ENCODE measurements at regions not wholly inside any gene's neighbourhood (a gene's known extent, or its start where the extent isn't known, plus 50 kb on each side); places are given as distances from the start of the nearest gene placed in this dataset.
"Not testable (repeated sequence)": the region's sequence is repeated elsewhere in the genome, so short reads cannot be mapped to it uniquely, and the experiment has no call there.

DNA sequence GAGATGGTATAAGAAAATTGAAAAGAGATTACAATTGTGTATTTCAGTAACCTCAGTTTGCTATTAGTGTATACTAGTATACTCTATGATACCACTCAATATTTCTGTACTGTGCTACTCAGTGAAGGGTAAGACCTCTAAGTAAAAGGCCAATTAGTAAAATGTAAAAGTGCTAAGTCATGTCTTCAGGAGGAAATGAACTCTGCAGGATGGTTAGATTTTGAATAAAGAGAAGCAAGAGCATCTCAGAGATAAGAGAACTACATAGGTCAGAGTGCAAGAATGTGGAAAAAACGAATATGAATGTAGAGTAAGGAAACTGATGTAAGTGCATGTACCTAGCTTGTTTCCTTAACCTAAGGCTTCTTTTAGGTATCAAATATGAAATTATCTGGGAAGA is 796.6 kb upstream of the GBE1 start:
- TF ChIP-seq, protein P1, sequence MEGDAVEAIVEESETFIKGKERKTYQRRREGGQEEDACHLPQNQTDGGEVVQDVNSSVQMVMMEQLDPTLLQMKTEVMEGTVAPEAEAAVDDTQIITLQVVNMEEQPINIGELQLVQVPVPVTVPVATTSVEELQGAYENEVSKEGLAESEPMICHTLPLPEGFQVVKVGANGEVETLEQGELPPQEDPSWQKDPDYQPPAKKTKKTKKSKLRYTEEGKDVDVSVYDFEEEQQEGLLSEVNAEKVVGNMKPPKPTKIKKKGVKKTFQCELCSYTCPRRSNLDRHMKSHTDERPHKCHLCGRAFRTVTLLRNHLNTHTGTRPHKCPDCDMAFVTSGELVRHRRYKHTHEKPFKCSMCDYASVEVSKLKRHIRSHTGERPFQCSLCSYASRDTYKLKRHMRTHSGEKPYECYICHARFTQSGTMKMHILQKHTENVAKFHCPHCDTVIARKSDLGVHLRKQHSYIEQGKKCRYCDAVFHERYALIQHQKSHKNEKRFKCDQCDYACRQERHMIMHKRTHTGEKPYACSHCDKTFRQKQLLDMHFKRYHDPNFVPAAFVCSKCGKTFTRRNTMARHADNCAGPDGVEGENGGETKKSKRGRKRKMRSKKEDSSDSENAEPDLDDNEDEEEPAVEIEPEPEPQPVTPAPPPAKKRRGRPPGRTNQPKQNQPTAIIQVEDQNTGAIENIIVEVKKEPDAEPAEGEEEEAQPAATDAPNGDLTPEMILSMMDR (IDR thresholded peaks at IDR 0.05; ENCODE audit: control insufficient read depth, insufficient read depth, low read depth, low read length, missing control alignments) = no peak
- DNase-seq (ENCODE audit: low read depth) = no peak
- H3K4me3 ChIP-seq (ENCODE audit: control insufficient read depth, low read depth, low read length) = no peak overlapping the region

DNA sequence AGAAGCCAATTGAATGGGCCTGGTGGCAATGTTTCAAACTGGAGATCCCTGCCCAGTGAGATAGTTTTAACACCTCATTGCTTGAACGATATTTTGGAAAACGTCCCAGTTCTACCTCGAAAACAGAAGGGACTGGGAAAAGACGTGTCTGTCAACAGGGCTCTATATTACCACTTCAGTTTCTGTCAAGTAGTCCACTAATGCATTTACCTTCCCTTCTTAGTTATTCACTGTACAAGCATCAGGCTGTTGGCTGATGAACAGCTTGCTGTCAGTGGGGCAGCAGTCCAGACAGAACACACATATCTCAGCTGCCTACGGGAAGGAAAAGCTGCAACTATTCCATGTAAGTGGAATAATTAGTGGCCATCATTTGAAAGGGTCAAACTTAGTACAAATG is 794.7 kb upstream of the GBE1 start:
- DNase-seq (ENCODE audit: low read depth) = no peak
- TF ChIP-seq, protein P1 (IDR thresholded peaks at IDR 0.05; ENCODE audit: control insufficient read depth, insufficient read depth, low read depth, low read length, missing control alignments) = no peak
- H3K4me3 ChIP-seq (ENCODE audit: control insufficient read depth, low read depth, low read length) = no peak overlapping the region

DNA sequence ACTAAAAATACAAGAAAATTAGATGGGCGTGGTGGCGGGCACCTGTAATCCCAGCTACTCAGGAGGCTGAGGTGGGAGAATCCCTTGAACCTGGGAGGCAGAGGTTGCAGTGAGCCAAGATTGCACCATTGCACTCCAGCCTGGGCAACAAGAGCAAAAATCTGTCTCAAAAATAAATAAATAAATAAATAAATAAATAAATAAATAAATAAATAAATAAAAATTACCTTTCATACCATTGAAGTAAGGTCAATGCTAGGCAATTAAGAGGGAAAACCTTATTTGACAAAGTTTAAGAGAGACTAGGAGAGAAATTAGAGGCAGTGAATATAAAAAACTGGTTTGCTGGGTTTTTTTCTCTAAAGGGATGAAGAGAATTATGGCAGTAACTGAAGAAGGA is 781.1 kb upstream of the GBE1 start:
- H3K4me3 ChIP-seq (ENCODE audit: control insufficient read depth, low read depth, low read length); DNase-seq (ENCODE audit: low read depth): not testable (repeated sequence)

DNA sequence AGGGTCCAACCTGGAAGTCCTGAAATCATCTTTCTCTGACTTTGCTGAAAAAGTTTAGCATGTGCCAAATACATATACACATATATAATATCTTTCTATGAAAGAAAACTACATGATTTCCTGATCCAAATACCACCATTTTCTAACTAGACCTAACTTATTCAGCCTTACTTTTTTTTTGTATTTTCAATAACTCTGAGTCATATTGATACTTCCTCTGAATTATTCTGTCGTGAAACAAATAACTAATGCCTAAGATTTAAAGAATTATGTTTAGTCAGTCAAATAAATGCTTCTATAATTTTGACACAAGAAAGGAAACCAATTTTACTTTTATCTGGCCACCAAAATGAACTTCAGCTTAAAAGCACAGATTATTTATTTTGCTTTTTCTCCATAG is 760.2 kb upstream of the GBE1 start:
- no peak for DNase-seq (ENCODE audit: low read depth)
- H3K4me3 ChIP-seq (ENCODE audit: control insufficient read depth, low read depth, low read length) = no peak overlapping the region
- TF ChIP-seq, protein P1 (IDR thresholded peaks at IDR 0.05; ENCODE audit: control insufficient read depth, insufficient read depth, low read depth, low read length, missing control alignments) = no peak

DNA sequence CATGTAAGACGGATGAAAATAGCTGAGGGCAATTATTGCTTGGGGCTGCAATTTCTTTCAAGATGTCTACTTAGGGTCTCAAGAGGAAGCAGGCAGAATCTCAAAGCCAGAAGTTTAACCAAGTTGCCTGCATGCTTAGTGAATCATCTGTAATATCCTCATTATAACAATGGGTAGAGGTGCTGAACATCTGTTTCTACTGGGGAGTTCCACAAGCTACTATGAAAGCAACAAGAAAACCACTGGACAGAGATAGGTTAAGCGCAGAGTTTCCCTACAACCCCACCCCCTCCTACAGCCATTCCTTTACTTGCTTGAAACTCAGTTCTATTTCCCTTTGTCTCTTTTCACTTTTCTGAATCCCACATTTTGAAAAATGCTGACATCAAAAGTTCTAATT is 759.4 kb upstream of the GBE1 start:
- no peak for DNase-seq (ENCODE audit: low read depth)
- H3K4me3 ChIP-seq (ENCODE audit: control insufficient read depth, low read depth, low read length) = no peak overlapping the region
- TF ChIP-seq, protein P1 (IDR thresholded peaks at IDR 0.05; ENCODE audit: control insufficient read depth, insufficient read depth, low read depth, low read length, missing control alignments) = no peak

DNA sequence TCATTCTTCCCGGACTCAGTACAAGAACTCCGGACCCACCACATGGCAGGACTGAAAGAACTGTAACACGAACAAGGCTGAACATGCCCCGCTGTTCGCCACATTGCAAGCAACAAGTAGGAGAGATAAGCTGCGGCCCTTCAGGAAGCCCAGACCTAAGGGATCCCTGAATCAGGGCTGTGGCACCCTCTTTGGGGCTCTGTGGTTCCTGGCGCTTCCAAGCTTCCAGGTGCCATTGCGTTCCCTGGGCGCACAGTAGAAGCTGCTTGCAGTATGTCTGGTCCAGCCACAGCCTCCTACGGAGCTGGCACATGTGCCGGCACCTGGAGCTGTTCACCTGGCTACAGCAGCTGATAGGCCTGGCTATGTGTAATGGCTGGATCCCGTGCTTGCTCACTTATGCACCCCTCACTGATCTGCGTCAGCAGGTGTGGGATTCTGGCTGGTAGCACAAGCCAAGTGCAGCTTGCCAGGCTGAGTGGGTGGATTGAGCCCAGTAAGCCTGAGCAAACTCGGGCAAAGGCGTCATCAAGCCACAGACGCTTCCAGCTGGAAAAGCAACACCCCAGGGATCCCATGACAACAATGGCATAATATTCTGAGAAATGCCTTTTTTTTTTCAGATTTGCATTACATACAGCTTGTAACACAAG is 748.6 kb upstream of the GBE1 start:
- TF ChIP-seq, protein P1 (IDR thresholded peaks at IDR 0.05; ENCODE audit: control insufficient read depth, insufficient read depth, low read depth, low read length, missing control alignments) = no peak
- DNase-seq (ENCODE audit: low read depth) = no peak
- H3K4me3 ChIP-seq (ENCODE audit: control insufficient read depth, low read depth, low read length) = no peak overlapping the region

DNA sequence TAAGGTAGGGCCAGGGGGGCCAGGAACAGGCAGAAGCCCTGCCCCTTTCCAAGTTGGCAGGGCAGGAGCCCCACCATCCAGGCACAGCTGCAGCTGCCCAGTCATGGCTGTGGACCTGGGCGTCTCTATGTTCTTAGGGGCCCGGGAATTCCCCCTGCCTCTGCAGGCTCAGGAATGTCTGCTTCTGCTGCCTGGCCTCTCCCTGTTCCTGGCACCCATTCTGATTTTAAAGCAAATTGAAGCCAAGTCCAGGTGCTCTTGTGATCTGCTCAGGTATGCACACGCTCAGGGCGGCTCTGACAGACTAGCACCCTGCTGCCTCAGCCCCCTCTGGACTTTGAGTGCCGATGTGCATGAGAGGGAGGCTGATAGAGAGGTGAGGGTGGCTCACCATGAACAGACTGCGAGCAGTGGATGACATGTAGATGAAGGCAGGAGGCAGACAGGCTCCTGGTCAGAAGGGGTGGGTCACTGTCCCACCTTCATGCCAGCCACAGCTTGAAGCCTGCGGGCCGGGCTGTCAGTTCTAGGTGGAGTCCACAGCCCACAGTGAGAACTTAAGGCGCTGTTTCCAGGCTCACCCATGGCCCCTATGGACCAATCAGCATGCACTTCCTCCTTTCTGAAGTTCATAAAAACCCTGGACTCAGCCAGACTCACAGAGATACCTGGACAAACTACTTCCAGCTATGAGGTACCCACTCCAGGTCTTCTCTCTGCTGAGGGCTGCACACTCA is 747.8 kb upstream of the GBE1 start:
- TF ChIP-seq, protein P1 (IDR thresholded peaks at IDR 0.05; ENCODE audit: control insufficient read depth, insufficient read depth, low read depth, low read length, missing control alignments) = no peak

More for the DNA sequence above, 747.8 kb upstream of the GBE1 start:
- DNase-seq (ENCODE audit: low read depth) = no peak
- H3K4me3 ChIP-seq (ENCODE audit: control insufficient read depth, low read depth, low read length) = no peak overlapping the region
